ENCODE measurements at regions not wholly inside any gene's neighbourhood (a gene's known extent, or its start where the extent isn't known, plus 50 kb on each side); places are given as distances from the start of the nearest gene placed in this dataset.
"Not testable (repeated sequence)": the region's sequence is repeated elsewhere in the genome, so short reads cannot be mapped to it uniquely, and the experiment has no call there.

GRCh38 chr5:100641833-100642232 lies 106.7 kb downstream of the FAM174A start:
- no peak for DNase-seq (ENCODE audit: low read depth)
- no peaks in the 10 kb centered on the region for H3K27me3 ChIP-seq (replicated peaks; ENCODE audit: control insufficient read depth, insufficient read depth, low read length)
- no peak overlapping the region for H3K9ac ChIP-seq (ENCODE audit: low read length)
- H3K9me3 ChIP-seq (ENCODE audit: control insufficient read depth, low read length): no peaks in the 10 kb centered on the region
- H3K4me1 ChIP-seq (ENCODE audit: control insufficient read depth, insufficient read depth, low read length): no peaks in the 10 kb centered on the region
- no peak overlapping the region for H3K4me3 ChIP-seq (ENCODE audit: low read length)
- H3K36me3 ChIP-seq (ENCODE audit: control insufficient read depth, insufficient read depth, low read length, severe bottlenecking): no peaks in the 10 kb centered on the region

- Histone ChIP-seq H3K4me1 (ENCODE audit: control insufficient read depth, insufficient read depth, low read length) (no peaks in the 10 kb centered on the region), H3K9me3 (ENCODE audit: control insufficient read depth, low read length) (no peaks in the 10 kb centered on the region)
Observed at GRCh38 chr5:100643473-100643872, 108.3 kb downstream of the FAM174A start.

GRCh38 chr5:100644185-100644584 lies 109.0 kb downstream of the FAM174A start:
- H3K9ac ChIP-seq (ENCODE audit: low read length): no peak overlapping the region
- H3K9me3 ChIP-seq (ENCODE audit: control insufficient read depth, low read length): no peaks in the 10 kb centered on the region
- DNase-seq (ENCODE audit: low read depth): no peak
- no peaks in the 10 kb centered on the region for H3K4me1 ChIP-seq (ENCODE audit: control insufficient read depth, insufficient read depth, low read length)
- no peak overlapping the region for H3K4me3 ChIP-seq (ENCODE audit: low read length)
- no peaks in the 10 kb centered on the region for H3K27me3 ChIP-seq (replicated peaks; ENCODE audit: control insufficient read depth, insufficient read depth, low read length)
- H3K36me3 ChIP-seq (ENCODE audit: control insufficient read depth, insufficient read depth, low read length, severe bottlenecking): no peaks in the 10 kb centered on the region

More at GRCh38 chr5:100643473-100643872, 108.3 kb downstream of the FAM174A start:
- Histone ChIP-seq H3K4me3 (ENCODE audit: low read length) (no peak overlapping the region), H3K36me3 (ENCODE audit: control insufficient read depth, insufficient read depth, low read length, severe bottlenecking) (no peaks in the 10 kb centered on the region), H3K9ac (ENCODE audit: low read length) (no peak overlapping the region), H3K27me3 (replicated peaks; ENCODE audit: control insufficient read depth, insufficient read depth, low read length) (no peaks in the 10 kb centered on the region)
- DNase-seq (ENCODE audit: low read depth): no peak

GRCh38 chr5:100644776-100645175 lies 109.6 kb downstream of the FAM174A start:
- Histone ChIP-seq H3K4me3 (ENCODE audit: low read length) (no peak overlapping the region), H3K36me3 (ENCODE audit: control insufficient read depth, insufficient read depth, low read length, severe bottlenecking) (no peaks in the 10 kb centered on the region), H3K27me3 (replicated peaks; ENCODE audit: control insufficient read depth, insufficient read depth, low read length) (no peaks in the 10 kb centered on the region), H3K9ac (ENCODE audit: low read length) (no peak overlapping the region), H3K4me1 (ENCODE audit: control insufficient read depth, insufficient read depth, low read length) (no peaks in the 10 kb centered on the region), H3K9me3 (ENCODE audit: control insufficient read depth, low read length) (no peaks in the 10 kb centered on the region)
- no peak for DNase-seq (ENCODE audit: low read depth)

- no peaks in the 10 kb centered on the region for H3K4me1 ChIP-seq (ENCODE audit: control insufficient read depth, insufficient read depth, low read length)
- no peaks in the 10 kb centered on the region for H3K36me3 ChIP-seq (ENCODE audit: control insufficient read depth, insufficient read depth, low read length, severe bottlenecking)
- H3K4me3 ChIP-seq (ENCODE audit: low read length): no peak overlapping the region
- no peaks in the 10 kb centered on the region for H3K9me3 ChIP-seq (ENCODE audit: control insufficient read depth, low read length)
- H3K9ac ChIP-seq (ENCODE audit: low read length): no peak overlapping the region
- no peaks in the 10 kb centered on the region for H3K27me3 ChIP-seq (replicated peaks; ENCODE audit: control insufficient read depth, insufficient read depth, low read length)
- no peak for DNase-seq (ENCODE audit: low read depth)
Observed at GRCh38 chr5:100646011-100646410, 110.8 kb downstream of the FAM174A start.

- Histone ChIP-seq H3K4me1 (ENCODE audit: control insufficient read depth, insufficient read depth, low read length) (no peaks in the 10 kb centered on the region), H3K4me3 (ENCODE audit: low read length) (no peak overlapping the region), H3K9ac (ENCODE audit: low read length) (no peak overlapping the region)
Observed at GRCh38 chr5:100646691-100647090, 111.5 kb downstream of the FAM174A start.

GRCh38 chr5:100647461-100648230 lies 112.5 kb downstream of the FAM174A start:
- Histone ChIP-seq H3K4me1 (ENCODE audit: control insufficient read depth, insufficient read depth, low read length) (no peaks in the 10 kb centered on the region), H3K27me3 (replicated peaks; ENCODE audit: control insufficient read depth, insufficient read depth, low read length) (no peaks in the 10 kb centered on the region), H3K36me3 (ENCODE audit: control insufficient read depth, insufficient read depth, low read length, severe bottlenecking) (no peaks in the 10 kb centered on the region), H3K4me3 (ENCODE audit: low read length) (no peak overlapping the region), H3K9me3 (ENCODE audit: control insufficient read depth, low read length) (no peaks in the 10 kb centered on the region), H3K9ac (ENCODE audit: low read length) (no peak overlapping the region)
- peak; percentile 11 for DNase-seq (ENCODE audit: low read depth)

More at GRCh38 chr5:100646691-100647090, 111.5 kb downstream of the FAM174A start:
- Histone ChIP-seq H3K27me3 (replicated peaks; ENCODE audit: control insufficient read depth, insufficient read depth, low read length) (no peaks in the 10 kb centered on the region), H3K36me3 (ENCODE audit: control insufficient read depth, insufficient read depth, low read length, severe bottlenecking) (no peaks in the 10 kb centered on the region), H3K9me3 (ENCODE audit: control insufficient read depth, low read length) (no peaks in the 10 kb centered on the region)
- no peak for DNase-seq (ENCODE audit: low read depth)

GRCh38 chr5:100654895-100655294 lies 119.7 kb downstream of the FAM174A start:
- no peaks in the 10 kb centered on the region for H3K27me3 ChIP-seq (replicated peaks; ENCODE audit: control insufficient read depth, insufficient read depth, low read length)
- H3K4me1 ChIP-seq (ENCODE audit: control insufficient read depth, insufficient read depth, low read length): no peaks in the 10 kb centered on the region
- H3K9me3 ChIP-seq (ENCODE audit: control insufficient read depth, low read length): no peaks in the 10 kb centered on the region
- no peaks in the 10 kb centered on the region for H3K36me3 ChIP-seq (ENCODE audit: control insufficient read depth, insufficient read depth, low read length, severe bottlenecking)
- no peak overlapping the region for H3K9ac ChIP-seq (ENCODE audit: low read length)
- H3K4me3 ChIP-seq (ENCODE audit: low read length): no peak overlapping the region
- DNase-seq (ENCODE audit: low read depth): no peak

GRCh38 chr5:100656771-100657170 lies 121.6 kb downstream of the FAM174A start:
- not testable (repeated sequence) for H3K36me3 ChIP-seq (ENCODE audit: control insufficient read depth, insufficient read depth, low read length, severe bottlenecking); H3K4me1 ChIP-seq (ENCODE audit: control insufficient read depth, insufficient read depth, low read length); H3K9ac ChIP-seq (ENCODE audit: low read length); H3K9me3 ChIP-seq (ENCODE audit: control insufficient read depth, low read length); DNase-seq (ENCODE audit: low read depth); H3K27me3 ChIP-seq (replicated peaks; ENCODE audit: control insufficient read depth, insufficient read depth, low read length); H3K4me3 ChIP-seq (ENCODE audit: low read length)

- Histone ChIP-seq H3K9ac (ENCODE audit: low read length) (no peak overlapping the region), H3K4me1 (ENCODE audit: control insufficient read depth, insufficient read depth, low read length) (no peaks in the 10 kb centered on the region), H3K27me3 (replicated peaks; ENCODE audit: control insufficient read depth, insufficient read depth, low read length) (no peaks in the 10 kb centered on the region), H3K9me3 (ENCODE audit: control insufficient read depth, low read length) (no peaks in the 10 kb centered on the region), H3K36me3 (ENCODE audit: control insufficient read depth, insufficient read depth, low read length, severe bottlenecking) (no peaks in the 10 kb centered on the region), H3K4me3 (ENCODE audit: low read length) (no peak overlapping the region)
- DNase-seq (ENCODE audit: low read depth): no peak
Observed at GRCh38 chr5:100659080-100659795, 124.1 kb downstream of the FAM174A start.

- DNase-seq (ENCODE audit: low read depth): no peak
- no peaks in the 10 kb centered on the region for H3K27me3 ChIP-seq (replicated peaks; ENCODE audit: control insufficient read depth, insufficient read depth, low read length)
- H3K36me3 ChIP-seq (ENCODE audit: control insufficient read depth, insufficient read depth, low read length, severe bottlenecking): no peaks in the 10 kb centered on the region
- H3K4me1 ChIP-seq (ENCODE audit: control insufficient read depth, insufficient read depth, low read length): peaks cover 6% of the 10 kb centered on the region
- no peak overlapping the region for H3K4me3 ChIP-seq (ENCODE audit: low read length)
- H3K9me3 ChIP-seq (ENCODE audit: control insufficient read depth, low read length): no peaks in the 10 kb centered on the region
- no peak overlapping the region for H3K9ac ChIP-seq (ENCODE audit: low read length)
Observed at GRCh38 chr5:100664140-100664539, 129.0 kb downstream of the FAM174A start.

Data from adipocyte (in vitro differentiated cells).